ENCODE measurements at regions not wholly inside any gene's neighbourhood (a gene's known extent, or its start where the extent isn't known, plus 50 kb on each side); places are given as distances from the start of the nearest gene placed in this dataset.

GRCh38 chr20:53693262-53693871 lies 99.7 kb upstream of the ZNF217 start:
- TF ChIP-seq FOXM1 (IDR thresholded peaks at IDR 0.05; ENCODE audit: borderline replicate concordance), result no peak
- no peak for TF ChIP-seq ZNF384 (IDR thresholded peaks at IDR 0.05)
- no peak for TF ChIP-seq ARNT (IDR thresholded peaks at IDR 0.05)
- TF ChIP-seq PKNOX1 (IDR thresholded peaks at IDR 0.05), result no peak
- TF ChIP-seq LEF1 (IDR thresholded peaks at IDR 0.05; ENCODE audit: borderline replicate concordance), result no peak
- TF ChIP-seq HDGF (IDR thresholded peaks at IDR 0.05; ENCODE audit: borderline replicate concordance), result no peak
- no peak for TF ChIP-seq BHLHE40 (IDR thresholded peaks at IDR 0.05; ENCODE audit: borderline replicate concordance)
- no peak for TF ChIP-seq NFRKB (IDR thresholded peaks at IDR 0.05)
- no peak for TF ChIP-seq SP1 (IDR thresholded peaks at IDR 0.05)
- no peak for TF ChIP-seq ELF4 (IDR thresholded peaks at IDR 0.05)
- TF ChIP-seq FOXK2 (IDR thresholded peaks at IDR 0.05), result no peak
- TF ChIP-seq TARDBP (IDR thresholded peaks at IDR 0.05), result no peak
- no peak for TF ChIP-seq FOXA1 (IDR thresholded peaks at IDR 0.05)
